ENCODE measurements at regions not wholly inside any gene's neighbourhood (a gene's known extent, or its start where the extent isn't known, plus 50 kb on each side); places are given as distances from the start of the nearest gene placed in this dataset.

GRCh38 chr17:79136596-79136995 is 62.0 kb downstream of the ENGASE start:
- TF ChIP-seq CTCF (conservative IDR thresholded peaks at IDR 0.05; ENCODE audit: low read length) (no peak), EZH2phosphoT487 (IDR thresholded peaks at IDR 0.05; ENCODE audit: borderline replicate concordance) (no peak)
